HG02970 (cell line): ENCODE measurements at regions not wholly inside any gene's neighbourhood (a gene's known extent, or its start where the extent isn't known, plus 50 kb on each side); places are given as distances from the start of the nearest gene placed in this dataset.
"Not testable (repeated sequence)": the region's sequence is repeated elsewhere in the genome, so short reads cannot be mapped to it uniquely, and the experiment has no call there.

Experiments
- ATAC-seq: cut with Tn5 transposase; IDR thresholded peaks from one replicate; pipeline ENCODE4 v1.9.1; 2021; ENCODE audit warnings: mild to moderate bottlenecking, moderate library complexity, moderate number of reproducible peaks; ENCODE audit not compliant: unreplicated experiment, low FRiP score

DNA sequence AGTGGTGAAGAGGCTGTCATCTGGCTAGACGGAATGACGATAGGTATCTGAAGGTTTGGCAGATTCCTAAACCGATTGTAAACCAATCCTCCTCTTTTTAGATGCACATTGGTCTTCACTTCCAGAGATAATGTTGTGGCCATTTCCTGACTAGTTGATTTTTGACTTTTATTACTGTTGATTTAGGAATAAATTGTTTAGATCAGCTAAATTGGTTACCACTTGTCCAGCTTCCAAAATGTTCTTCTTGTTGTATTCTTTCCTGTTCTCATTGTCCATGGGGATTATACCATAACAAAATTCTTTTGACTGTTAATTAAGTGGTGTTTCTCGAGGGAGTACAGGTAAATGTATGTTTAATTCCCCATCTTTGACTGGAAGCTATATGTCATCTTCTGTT, 119.7 kb downstream of the MACROH2A1 start:
- ATAC-seq = no peak

DNA sequence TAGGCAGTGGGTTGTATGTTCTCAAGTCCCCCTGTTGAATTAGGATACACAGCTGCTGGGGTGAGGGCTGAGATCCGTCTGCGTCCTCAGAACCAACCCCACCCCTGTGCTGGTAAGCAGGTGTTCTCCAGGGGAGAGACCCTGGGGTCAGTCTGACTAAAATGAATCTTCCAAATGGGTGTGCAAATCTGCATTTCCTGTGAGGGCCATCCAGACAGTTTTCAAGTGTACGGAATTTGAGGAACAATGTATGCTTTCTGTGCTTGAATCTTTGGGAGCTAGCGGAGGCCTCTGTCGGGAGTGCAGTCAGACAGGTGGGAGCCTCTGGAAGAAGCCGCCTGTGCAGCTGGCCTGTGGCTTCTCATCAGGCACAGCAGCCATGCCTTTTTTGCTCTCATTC, 122.9 kb downstream of the MACROH2A1 start:
- ATAC-seq = no peak

DNA sequence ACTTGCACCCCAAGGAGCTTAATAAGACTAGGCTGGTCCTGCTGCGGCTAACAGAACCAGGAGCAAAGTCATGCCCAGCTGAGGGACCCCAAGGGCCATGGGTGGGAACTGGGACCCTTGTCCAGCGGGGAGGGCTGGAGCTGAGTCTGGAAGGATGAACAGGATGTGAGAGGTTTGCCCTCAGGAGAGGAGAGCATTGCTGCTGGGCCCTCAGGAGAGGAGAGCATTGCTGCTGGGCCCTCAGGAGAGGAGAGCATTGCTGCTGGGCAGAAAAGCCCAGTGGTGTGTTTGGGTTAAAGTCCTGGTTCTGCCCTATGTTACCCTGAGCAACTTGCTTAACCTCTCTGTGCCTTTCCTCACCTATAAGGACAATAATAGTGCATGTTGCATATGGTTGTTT, 125.8 kb downstream of the MACROH2A1 start:
- ATAC-seq = no peak

GRCh38 chr5:135272311-135272805, 126.7 kb downstream of the MACROH2A1 start:
- ATAC-seq = no peak

GRCh38 chr5:135271533-135272310, 127.3 kb downstream of the MACROH2A1 start:
- no peak for ATAC-seq

DNA sequence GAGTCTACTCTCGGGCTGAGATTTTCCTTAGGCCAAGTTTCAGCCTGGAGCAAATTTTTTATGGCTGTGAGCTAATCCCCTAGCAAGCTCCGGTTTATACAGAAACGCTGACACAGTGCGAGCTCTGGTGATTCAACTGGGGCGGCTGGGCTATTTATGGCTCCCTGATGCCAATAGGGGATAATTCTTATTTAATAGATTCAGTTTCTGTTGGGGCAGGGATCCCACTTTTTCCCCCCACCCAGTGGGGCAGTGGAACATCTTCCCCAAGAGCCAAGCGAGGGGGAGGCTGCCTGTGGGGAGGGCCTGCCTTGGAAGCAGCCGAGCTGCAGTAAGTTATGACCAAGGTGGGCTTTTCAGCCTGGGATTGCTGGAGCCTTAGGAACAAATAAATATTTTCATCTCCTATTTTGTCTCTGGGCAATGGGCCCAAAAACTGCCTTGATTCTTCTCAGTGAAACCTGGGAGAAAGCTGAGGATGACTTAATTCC, 129.1 kb downstream of the MACROH2A1 start:
- no peak for ATAC-seq

DNA sequence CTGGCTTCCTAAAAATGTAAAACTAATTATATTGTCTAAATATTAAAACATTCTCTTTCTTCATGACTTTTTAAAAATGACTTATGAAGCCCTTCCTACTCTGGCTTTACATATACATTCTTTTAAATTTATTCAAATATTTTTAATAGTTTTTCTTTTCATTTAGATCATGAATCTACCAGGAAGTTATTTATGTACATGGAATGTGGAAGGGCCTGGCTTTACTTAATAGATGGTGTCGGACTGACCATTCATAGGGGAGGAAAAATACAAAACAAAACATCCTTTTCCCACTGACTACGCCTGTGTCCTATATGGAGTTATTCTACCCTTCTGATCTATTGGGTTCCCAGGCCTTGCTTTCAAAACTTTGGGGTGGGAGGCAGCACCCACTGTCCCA, 129.8 kb downstream of the MACROH2A1 start:
- ATAC-seq = no peak

- no peak for ATAC-seq
Observed at GRCh38 chr5:135266975-135267374, 132.1 kb downstream of the MACROH2A1 start.

DNA sequence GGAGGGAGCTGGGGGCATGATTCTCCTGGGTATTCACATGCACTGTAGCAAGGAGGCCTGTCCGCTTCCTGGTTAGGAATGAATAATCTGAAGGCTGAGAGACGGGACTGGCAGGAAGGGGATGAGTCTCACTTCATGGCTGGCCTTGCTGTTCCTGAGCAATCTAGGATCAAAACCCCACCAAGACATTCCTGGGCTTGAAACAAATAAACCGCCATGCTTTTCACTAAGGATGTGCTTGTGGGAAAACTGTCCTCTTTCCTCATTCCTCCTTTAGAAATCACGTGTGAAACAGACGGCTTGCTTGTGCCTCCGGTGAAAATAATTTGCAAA, 132.8 kb downstream of the MACROH2A1 start:
- no peak for ATAC-seq

GRCh38 chr5:135265497-135266302, 133.3 kb downstream of the MACROH2A1 start:
- ATAC-seq = no peak

- no peak for ATAC-seq
Observed at GRCh38 chr5:135264451-135265440, 134.3 kb downstream of the MACROH2A1 start.

GRCh38 chr5:135263022-135263668, 135.9 kb downstream of the MACROH2A1 start:
- ATAC-seq = no peak

- ATAC-seq = no peak
Observed at GRCh38 chr5:135262364-135262763, 136.7 kb downstream of the MACROH2A1 start.

- not testable (repeated sequence) for ATAC-seq
Observed at GRCh38 chr5:135260108-135260507, 138.9 kb downstream of the MACROH2A1 start.

GRCh38 chr5:135255461-135256178, 143.4 kb downstream of the MACROH2A1 start:
- ATAC-seq = no peak

DNA sequence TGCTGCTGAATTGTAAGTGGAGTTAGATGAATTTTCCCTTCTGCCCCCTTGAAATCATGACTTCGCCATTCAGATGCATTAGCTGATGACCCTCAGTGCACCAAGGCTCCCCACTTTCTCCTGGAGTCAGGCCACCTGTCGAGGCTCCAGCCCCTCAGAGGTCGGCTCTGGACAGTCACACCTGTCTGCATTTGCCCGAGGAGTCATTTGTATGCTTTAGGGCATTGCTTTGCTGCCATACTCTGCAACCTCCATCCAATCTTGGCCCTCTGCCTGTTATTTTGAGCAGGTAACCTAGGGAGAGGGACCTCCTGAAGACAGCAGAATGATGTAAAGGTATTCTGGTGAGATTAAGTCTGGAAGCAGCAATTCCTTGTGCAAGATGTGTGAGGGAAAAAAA, 144.8 kb downstream of the MACROH2A1 start:
- no peak for ATAC-seq

- no peak for ATAC-seq
Observed at GRCh38 chr5:135253601-135254178, 145.3 kb downstream of the MACROH2A1 start.

GRCh38 chr5:135251093-135251492, 147.9 kb downstream of the MACROH2A1 start:
- no peak for ATAC-seq

DNA sequence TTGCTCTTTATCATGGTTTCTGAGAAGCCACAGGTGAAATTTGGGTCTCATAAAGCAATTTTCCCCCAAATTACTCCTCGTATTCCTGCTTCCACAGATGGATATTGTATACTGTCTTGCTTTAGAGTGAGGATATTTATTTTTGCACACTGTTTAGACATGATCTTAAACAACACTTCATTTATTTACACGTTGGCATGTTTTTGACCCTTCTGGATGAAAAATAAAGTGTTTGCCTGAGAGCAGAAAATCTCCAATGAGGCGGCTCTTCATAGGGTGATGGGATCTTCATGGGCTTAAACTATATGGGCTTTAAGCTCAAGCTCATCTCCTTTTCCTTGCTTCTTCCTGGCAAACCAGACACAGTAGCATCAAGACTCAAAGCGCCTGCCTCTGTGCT, 148.4 kb downstream of the MACROH2A1 start:
- no peak for ATAC-seq
